Endodermal cell (in vitro differentiated cells): ENCODE measurements at regions not wholly inside any gene's neighbourhood (a gene's known extent, or its start where the extent isn't known, plus 50 kb on each side); places are given as distances from the start of the nearest gene placed in this dataset.

Source experiments
- DNase-seq: peaks from one replicate; pipeline ENCODE4 v3.0.0-alpha.2; 2017
- H3K27ac ChIP-seq: 2 replicates; pipeline ENCODE4 v1.5.1; 2013; ENCODE audit warnings: mild to moderate bottlenecking, low read depth, low read length, moderate library complexity
- H3K27me3 ChIP-seq: 2 replicates; pipeline ENCODE4 v1.6.1; 2013; ENCODE audit warnings: mild to moderate bottlenecking, low read length, moderate library complexity; ENCODE audit not compliant: insufficient read depth, control insufficient read depth, poor library complexity, severe bottlenecking
- H3K36me3 ChIP-seq: 2 replicates; pipeline ENCODE4 v1.7.0; 2013; ENCODE audit warnings: mild to moderate bottlenecking, low read length, moderate library complexity; ENCODE audit not compliant: control insufficient read depth, insufficient read depth
- H3K4me1 ChIP-seq: one replicate; pipeline ENCODE4 v1.7.0; 2013; ENCODE audit warnings: low read length; ENCODE audit not compliant: control insufficient read depth, insufficient read depth
- H3K4me3 ChIP-seq: 2 replicates; pipeline ENCODE4 v1.5.1; 2013; ENCODE audit warnings: mild to moderate bottlenecking, low read length, moderate library complexity
- H3K9ac ChIP-seq: 2 replicates; pipeline ENCODE4 v1.6.1; 2013; ENCODE audit warnings: mild to moderate bottlenecking, low read length, moderate library complexity; ENCODE audit not compliant: poor library complexity, severe bottlenecking; ENCODE audit errors: extremely low read depth
- H3K9me3 ChIP-seq: 2 replicates; pipeline ENCODE4 v1.6.1; 2013; ENCODE audit warnings: mild to moderate bottlenecking, low read length, moderate library complexity; ENCODE audit not compliant: control insufficient read depth
- H3K27ac Mint-ChIP-seq: 2 replicates; pipeline ENCODE4 v1.8.0; 2020; ENCODE audit warnings: mixed read lengths
- H3K27me3 Mint-ChIP-seq: 2 replicates; pipeline ENCODE4 v1.8.0; 2021; ENCODE audit warnings: mild to moderate bottlenecking, mixed read lengths; ENCODE audit not compliant: insufficient read depth
- H3K36me3 Mint-ChIP-seq: 2 replicates; pipeline ENCODE4 v1.8.0; 2020; ENCODE audit warnings: low read depth, mixed read lengths
- H3K4me1 Mint-ChIP-seq: 2 replicates; pipeline ENCODE4 v1.8.0; 2020; ENCODE audit warnings: mixed read lengths
- H3K4me3 Mint-ChIP-seq: 2 replicates; pipeline ENCODE4 v1.8.0; 2020; ENCODE audit warnings: mild to moderate bottlenecking, moderate library complexity, mixed read lengths
- H3K9me3 Mint-ChIP-seq: 2 replicates; pipeline ENCODE4 v1.8.0; 2020; ENCODE audit warnings: mild to moderate bottlenecking, mixed read lengths
- WGBS, 2 experiments: methylation state at CpG; one replicate each; pipeline versions ENCODE4 v1.1.5 to v1.1.7; 2013; ENCODE audit warnings: missing lambda C conversion rate in 2 of 2, mixed read lengths in 1 of 2; ENCODE audit not compliant: insufficient coverage in 1 of 2, insufficient read length in 1 of 2; 5-methylcytosine and 5-hydroxymethylcytosine counted together
- TF ChIP-seq, protein P1 (sequence below): fragments of 200-600 bp; sonication (generic); conservative IDR thresholded peaks from 2 replicates; pipeline ENCODE4 v1.5.0; 2021; ENCODE audit warnings: antibody characterized with exemption, mild to moderate bottlenecking

DNA sequence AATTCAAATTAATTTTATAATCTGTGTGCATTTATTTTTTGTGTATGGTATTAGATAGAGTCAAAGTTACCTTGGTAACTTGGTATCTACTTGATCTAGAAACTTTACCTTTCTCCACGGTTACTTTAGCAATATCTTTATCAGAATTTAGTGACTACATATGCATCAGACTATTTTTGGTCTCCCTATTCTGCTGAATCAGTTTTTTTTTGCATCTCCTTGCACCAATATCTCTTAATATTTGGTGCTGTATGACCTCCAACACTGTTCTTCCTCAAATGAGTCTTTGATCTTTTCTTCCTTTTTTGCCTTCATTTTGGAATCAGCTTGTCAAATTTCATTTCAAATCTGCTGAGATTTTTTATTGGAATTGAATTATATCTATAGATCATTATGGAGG, 828.2 kb upstream of the FOXG1 start:
- Mint-ChIP-seq H3K36me3 (peaks cover 2% of the 10 kb centered on the region), H3K4me3 (no peak overlapping the region), H3K4me1 (no peaks in the 10 kb centered on the region), H3K9me3 (peaks cover 18% of the 10 kb centered on the region), H3K27ac (no peak overlapping the region), H3K27me3 (no peaks in the 10 kb centered on the region)
- no peak for DNase-seq
- Histone ChIP-seq H3K27me3 (no peaks in the 10 kb centered on the region), H3K4me3 (no peak overlapping the region), H3K9ac (no peak overlapping the region), H3K4me1 (no peaks in the 10 kb centered on the region), H3K27ac (no peak overlapping the region), H3K9me3 (no peaks in the 10 kb centered on the region), H3K36me3 (no peaks in the 10 kb centered on the region)
- 85% methylated on average over 1 of the region's 1 CpG; no CpG with 5 or more reads in 1 of the 2 experiments for WGBS, 2 experiments
- TF ChIP-seq, protein P1, sequence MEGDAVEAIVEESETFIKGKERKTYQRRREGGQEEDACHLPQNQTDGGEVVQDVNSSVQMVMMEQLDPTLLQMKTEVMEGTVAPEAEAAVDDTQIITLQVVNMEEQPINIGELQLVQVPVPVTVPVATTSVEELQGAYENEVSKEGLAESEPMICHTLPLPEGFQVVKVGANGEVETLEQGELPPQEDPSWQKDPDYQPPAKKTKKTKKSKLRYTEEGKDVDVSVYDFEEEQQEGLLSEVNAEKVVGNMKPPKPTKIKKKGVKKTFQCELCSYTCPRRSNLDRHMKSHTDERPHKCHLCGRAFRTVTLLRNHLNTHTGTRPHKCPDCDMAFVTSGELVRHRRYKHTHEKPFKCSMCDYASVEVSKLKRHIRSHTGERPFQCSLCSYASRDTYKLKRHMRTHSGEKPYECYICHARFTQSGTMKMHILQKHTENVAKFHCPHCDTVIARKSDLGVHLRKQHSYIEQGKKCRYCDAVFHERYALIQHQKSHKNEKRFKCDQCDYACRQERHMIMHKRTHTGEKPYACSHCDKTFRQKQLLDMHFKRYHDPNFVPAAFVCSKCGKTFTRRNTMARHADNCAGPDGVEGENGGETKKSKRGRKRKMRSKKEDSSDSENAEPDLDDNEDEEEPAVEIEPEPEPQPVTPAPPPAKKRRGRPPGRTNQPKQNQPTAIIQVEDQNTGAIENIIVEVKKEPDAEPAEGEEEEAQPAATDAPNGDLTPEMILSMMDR, result no peak

DNA sequence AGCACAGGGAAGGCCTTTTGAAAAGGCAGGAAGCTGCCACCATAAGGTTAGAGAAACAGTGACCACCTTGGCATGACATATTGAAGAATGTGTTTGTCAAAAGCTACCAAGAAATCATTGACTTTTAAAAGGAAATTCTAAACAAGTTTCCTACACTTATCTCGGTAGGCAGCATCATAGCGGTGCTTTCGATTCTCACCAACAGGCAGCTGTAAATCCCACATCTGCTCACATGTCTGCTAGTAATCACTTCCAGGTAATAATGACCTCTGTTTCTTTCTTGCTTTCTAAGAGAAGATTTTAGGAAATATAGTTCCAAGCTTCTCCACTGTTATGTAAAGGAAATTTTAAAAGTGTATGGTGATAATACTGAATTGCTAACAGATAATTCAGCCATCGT, 821.1 kb upstream of the FOXG1 start:
- no peaks in the 10 kb centered on the region for H3K4me1 ChIP-seq
- no peaks in the 10 kb centered on the region for H3K27me3 ChIP-seq
- H3K9ac ChIP-seq, result no peak overlapping the region
- no peak for DNase-seq
- WGBS, 2 experiments, result 94 to 97% methylated on average over 2 to 4 of the region's 4 CpGs
- Mint-ChIP-seq H3K4me1 (peaks cover 5% of the 10 kb centered on the region), H3K9me3 (peaks cover 8% of the 10 kb centered on the region), H3K36me3 (no peaks in the 10 kb centered on the region), H3K4me3 (no peak overlapping the region), H3K27me3 (no peaks in the 10 kb centered on the region), H3K27ac (no peak overlapping the region)
- H3K27ac ChIP-seq, result no peak overlapping the region
- H3K4me3 ChIP-seq, result no peak overlapping the region
- H3K9me3 ChIP-seq, result no peaks in the 10 kb centered on the region
- TF ChIP-seq, protein P1, result no peak
- H3K36me3 ChIP-seq, result no peaks in the 10 kb centered on the region

DNA sequence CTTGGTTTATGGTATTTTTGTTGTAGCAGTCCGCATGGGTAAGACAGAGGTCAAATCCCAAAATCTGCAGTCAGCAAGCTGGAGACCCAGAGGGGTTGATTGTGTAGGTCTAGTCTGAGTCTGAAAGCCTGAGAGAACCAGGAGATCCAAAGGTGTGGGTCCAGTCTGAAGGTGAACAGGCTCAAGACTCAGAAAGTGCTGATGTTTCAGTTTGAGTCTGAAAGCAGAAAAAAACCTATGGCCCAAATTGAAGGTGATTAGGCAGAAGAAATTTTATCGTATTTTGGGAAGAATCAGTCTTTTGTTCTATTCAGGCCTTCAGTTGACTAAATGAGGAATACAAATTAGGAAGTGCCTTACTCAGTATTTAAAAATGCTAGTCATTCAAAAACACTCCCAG, 807.8 kb upstream of the FOXG1 start:
- H3K27ac ChIP-seq, result no peak overlapping the region
- DNase-seq, result no peak
- H3K36me3 Mint-ChIP-seq, result no peaks in the 10 kb centered on the region
- H3K27me3 Mint-ChIP-seq, result no peaks in the 10 kb centered on the region
- WGBS, 2 experiments, result 86 to 100% methylated on average over 2 of the region's 2 CpGs
- H3K27ac Mint-ChIP-seq, result no peak overlapping the region
- no peaks in the 10 kb centered on the region for H3K4me1 Mint-ChIP-seq
- TF ChIP-seq, protein P1, result no peak
- H3K27me3 ChIP-seq, result no peaks in the 10 kb centered on the region
- H3K9me3 Mint-ChIP-seq, result no peaks in the 10 kb centered on the region
- no peak overlapping the region for H3K4me3 Mint-ChIP-seq
- H3K36me3 ChIP-seq, result no peaks in the 10 kb centered on the region
- no peak overlapping the region for H3K9ac ChIP-seq
- peaks cover 7% of the 10 kb centered on the region for H3K9me3 ChIP-seq
- peaks cover 6% of the 10 kb centered on the region for H3K4me1 ChIP-seq
- no peak overlapping the region for H3K4me3 ChIP-seq
